Kidney (tissue), 13 donors: ENCODE measurements at regions not wholly inside any gene's neighbourhood (a gene's known extent, or its start where the extent isn't known, plus 50 kb on each side); places are given as distances from the start of the nearest gene placed in this dataset.

Experiments
- DNase-seq, 5 donors: peaks; one replicate each; pipeline ENCODE4 v3.0.0-alpha.2; 2013 to 2020
- FAIRE-seq: peaks from 2 replicates; lab custom pipeline; 2012; peaks lifted over from hg19 to GRCh38; lab: Jason Lieb, UNC
- H3K27ac ChIP-seq, 2 donors: one replicate each; pipeline ENCODE4 v1.7.0; 2013; ENCODE audit warnings: low read depth in 2 of 2, low read length in 2 of 2, inconsistent platforms in 1 of 2
- H3K27me3 ChIP-seq: one replicate; pipeline ENCODE4 v1.7.1; 2013; ENCODE audit warnings: low read length, inconsistent platforms; ENCODE audit not compliant: control insufficient read depth, insufficient read depth
- H3K36me3 ChIP-seq, 3 donors: one replicate each; pipeline versions ENCODE4 v1.7.0 to v1.7.1; 2013; ENCODE audit warnings: low read length in 3 of 3, control low read depth in 1 of 3, inconsistent platforms in 1 of 3; ENCODE audit not compliant: insufficient read depth in 3 of 3, control insufficient read depth in 2 of 3
- H3K4me1 ChIP-seq, 3 donors: one replicate each; pipeline versions ENCODE4 v1.7.0 to v1.7.1; 2013; ENCODE audit warnings: low read length in 3 of 3, inconsistent platforms in 1 of 3, low read depth in 1 of 3; ENCODE audit not compliant: control insufficient read depth in 2 of 3, insufficient read depth in 2 of 3
- H3K4me3 ChIP-seq, 3 donors: one replicate each; pipeline versions ENCODE4 v1.7.0 to v1.8.1; 2013; ENCODE audit warnings: low read length in 3 of 3, control low read depth in 1 of 3, inconsistent platforms in 1 of 3
- H3K9ac ChIP-seq, 3 donors: one replicate each; pipeline versions ENCODE4 v1.7.0 to v1.7.1; 2013; ENCODE audit warnings: low read length in 3 of 3, control low read depth in 1 of 3, inconsistent platforms in 1 of 3
- H3K9me3 ChIP-seq, 3 donors: one replicate each; pipeline versions ENCODE4 v1.7.0 to v1.7.1; 2013; ENCODE audit warnings: low read length in 3 of 3, control low read depth in 1 of 3, inconsistent platforms in 1 of 3; ENCODE audit not compliant: control insufficient read depth in 2 of 3, insufficient read depth in 1 of 3
- CTCF ChIP-seq: IDR thresholded peaks from 3 replicates; pipeline ENCODE4 v1.5.1; 2012; ENCODE audit warnings: mild to moderate bottlenecking, moderate library complexity, borderline replicate concordance; ENCODE audit not compliant: insufficient read depth; ENCODE audit errors: extremely low read depth
- intact Hi-C: fragments of 100-400 bp; cut with DNase I; formaldehyde crosslinking; loops from one replicate; pipeline ENCODE4 v1.11.1; 2022
- donor health status: control.
- donor health status: control.
- donor health status: control.
- donor health status: control.
- donor health status: control.
- donor health status: DM: yes; HTN: yes; CAD: no.
- donor health status: Normal renal cell carcinoma (clear cell type).

GRCh38 chr2:165013944-165014619, 58.8 kb upstream of the SLC38A11 start:
- Histone ChIP-seq H3K36me3 (no peaks in the 10 kb centered on the region), H3K27me3 (peaks cover 2% of the 10 kb centered on the region), H3K9ac (no peak overlapping the region), H3K4me3 (no peak overlapping the region), H3K27ac (no peak overlapping the region), H3K4me1 (no peaks in the 10 kb centered on the region), H3K9me3 (no peaks in the 10 kb centered on the region)
- intact Hi-C loops, result loop anchor here (10.0 kb wide), 1 partner anchor 191 kb away; the partner anchor contains the start of gene SCN3A
- FAIRE-seq, result no peak
- DNase-seq, result no peak
- no peak for TF ChIP-seq CTCF

DNA sequence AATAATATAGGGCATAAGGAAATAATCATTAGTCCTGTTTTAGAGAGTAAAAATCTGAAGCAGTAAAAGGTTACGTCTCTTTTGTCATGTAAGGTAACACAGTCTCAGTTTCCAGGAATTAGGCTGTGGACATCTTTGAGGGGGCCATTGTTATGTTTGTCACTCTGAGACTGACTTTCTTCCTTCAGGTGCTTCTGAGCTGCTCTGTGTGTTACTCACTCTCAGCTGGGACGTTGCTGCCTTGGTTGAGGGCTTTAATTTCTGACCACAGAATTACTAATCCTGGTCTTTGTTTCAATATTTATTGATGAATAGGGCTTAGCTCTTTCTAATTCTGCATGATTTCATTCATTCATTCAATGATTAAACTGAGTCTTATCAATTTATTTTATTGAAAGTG, 55.9 kb upstream of the SLC38A11 start:
- no peak for TF ChIP-seq CTCF
- Histone ChIP-seq H3K36me3 (no peaks in the 10 kb centered on the region), H3K9me3 (no peaks in the 10 kb centered on the region), H3K9ac (no peak overlapping the region), H3K27me3 (no peaks in the 10 kb centered on the region), H3K4me3 (no peak overlapping the region), H3K4me1 (peaks cover 0 to 13% (median 6%) of the 10 kb centered on the region in 3 donors), H3K27ac (no peak overlapping the region)
- FAIRE-seq (no peak), DNase-seq (no peak)
- intact Hi-C loops, result loop anchor here (10.0 kb wide), 1 partner anchor 194 kb away; the partner anchor contains the start of gene SCN3A

GRCh38 chr2:165010556-165010955, 55.2 kb upstream of the SLC38A11 start:
- H3K36me3 ChIP-seq, result no peaks in the 10 kb centered on the region
- intact Hi-C loops, result loop anchor here (10.0 kb wide), 1 partner anchor 194 kb away; the partner anchor contains the start of gene SCN3A
- no peak overlapping the region for H3K9ac ChIP-seq
- H3K4me1 ChIP-seq, result peaks cover 0 to 13% (median 6%) of the 10 kb centered on the region in 3 donors
- no peak overlapping the region for H3K4me3 ChIP-seq
- no peaks in the 10 kb centered on the region for H3K27me3 ChIP-seq
- no peak for TF ChIP-seq CTCF
- no peaks in the 10 kb centered on the region for H3K9me3 ChIP-seq
- FAIRE-seq (no peak), DNase-seq (no peak)
- H3K27ac ChIP-seq, result no peak overlapping the region

DNA sequence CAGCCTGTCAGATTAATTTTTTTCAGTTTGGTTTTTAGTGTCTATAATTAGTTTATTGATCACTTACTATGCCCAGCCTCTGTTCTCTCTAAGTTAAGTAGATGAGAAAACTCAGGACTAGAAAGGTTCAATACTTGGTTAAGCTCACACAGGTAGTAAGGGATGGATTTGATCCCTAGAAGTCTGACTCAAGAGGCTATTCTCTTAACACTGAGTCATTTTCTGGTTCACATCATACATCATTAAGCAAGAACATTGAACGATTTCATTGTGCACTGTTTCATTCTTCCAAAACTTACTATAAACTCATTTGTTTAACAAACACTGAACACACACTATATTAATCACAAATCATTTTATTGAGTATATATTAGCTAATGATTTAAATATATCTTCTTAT, 54.1 kb upstream of the SLC38A11 start:
- Histone ChIP-seq H3K36me3 (no peaks in the 10 kb centered on the region), H3K27me3 (no peaks in the 10 kb centered on the region), H3K4me3 (no peak overlapping the region), H3K9me3 (no peaks in the 10 kb centered on the region), H3K9ac (no peak overlapping the region), H3K27ac (no peak overlapping the region), H3K4me1 (peaks cover 0 to 13% (median 6%) of the 10 kb centered on the region in 3 donors)
- intact Hi-C loops, result no loop called here
- TF ChIP-seq CTCF, result no peak
- DNase-seq, result no peak
- FAIRE-seq, result no peak
